ENCODE measurements at regions not wholly inside any gene's neighbourhood (a gene's known extent, or its start where the extent isn't known, plus 50 kb on each side); places are given as distances from the start of the nearest gene placed in this dataset.

- H3K4me1 Mint-ChIP-seq: no peaks in the 10 kb centered on the region
- DNase-seq: no peak
- no peak overlapping the region for H3K4me3 ChIP-seq (ENCODE audit: low read length)
- H3K9me3 ChIP-seq (ENCODE audit: low read length): no peaks in the 10 kb centered on the region
- H3K36me3 Mint-ChIP-seq: no peaks in the 10 kb centered on the region
- H3K27me3 Mint-ChIP-seq: peaks cover 0 to 3% of the 10 kb centered on the region in 2 donors
- H3K4me1 ChIP-seq (ENCODE audit: insufficient read depth, low read length): no peaks in the 10 kb centered on the region
- H3K27ac ChIP-seq (ENCODE audit: low read depth, low read length): no peak overlapping the region
- H3K4me3 Mint-ChIP-seq: no peak overlapping the region
- no peaks in the 10 kb centered on the region for H3K36me3 ChIP-seq (ENCODE audit: insufficient read depth, low read length)
- POLR2A ChIA-PET: no interaction called here
- CTCF ChIA-PET: no interaction called here
- H3K9me3 Mint-ChIP-seq: peaks cover 0 to 2% (median 0%) of the 10 kb centered on the region in 5 donors
- no peaks in the 10 kb centered on the region for H3K27me3 ChIP-seq (ENCODE audit: insufficient read depth, low read length, poor library complexity, severe bottlenecking)
- H3K27ac Mint-ChIP-seq: no peak overlapping the region
Measured at GRCh38 chr9:80185112-80185738, 613.5 kb downstream of the TLE4 start.

GRCh38 chr9:80177949-80178480 lies 606.2 kb downstream of the TLE4 start:
- H3K4me3 ChIP-seq (ENCODE audit: low read length): no peak overlapping the region
- Mint-ChIP-seq H3K27ac (no peak overlapping the region), H3K36me3 (no peaks in the 10 kb centered on the region), H3K9me3 (peaks cover 0 to 2% (median 0%) of the 10 kb centered on the region in 5 donors), H3K27me3 (peaks cover 0 to 7% of the 10 kb centered on the region in 2 donors), H3K4me1 (no peaks in the 10 kb centered on the region), H3K4me3 (no peak overlapping the region)
- no peak for DNase-seq
- no peaks in the 10 kb centered on the region for H3K9me3 ChIP-seq (ENCODE audit: low read length)
- ChIA-PET CTCF (no interaction called here), POLR2A (no interaction called here)
- H3K27ac ChIP-seq (ENCODE audit: low read depth, low read length): no peak overlapping the region
- no peaks in the 10 kb centered on the region for H3K27me3 ChIP-seq (ENCODE audit: insufficient read depth, low read length, poor library complexity, severe bottlenecking)
- H3K36me3 ChIP-seq (ENCODE audit: insufficient read depth, low read length): no peaks in the 10 kb centered on the region
- no peaks in the 10 kb centered on the region for H3K4me1 ChIP-seq (ENCODE audit: insufficient read depth, low read length)

GRCh38 chr9:80175286-80176150 lies 603.8 kb downstream of the TLE4 start:
- no peak overlapping the region for H3K27ac ChIP-seq (ENCODE audit: low read depth, low read length)
- DNase-seq: peak in 1 of 5 donors; percentile 1
- H3K27me3 ChIP-seq (ENCODE audit: insufficient read depth, low read length, poor library complexity, severe bottlenecking): no peaks in the 10 kb centered on the region
- CTCF ChIA-PET: interaction anchor here (1.5 kb wide), 1 partner anchor 772 kb away, joined by 4 read pairs; no protein-coding TSS in a partner anchor
- Mint-ChIP-seq H3K4me3 (no peak overlapping the region), H3K36me3 (no peaks in the 10 kb centered on the region), H3K4me1 (no peaks in the 10 kb centered on the region), H3K9me3 (peaks cover 0 to 3% (median 0%) of the 10 kb centered on the region in 5 donors), H3K27me3 (peaks cover 1 to 7% of the 10 kb centered on the region in 2 donors), H3K27ac (no peak overlapping the region)
- no peaks in the 10 kb centered on the region for H3K9me3 ChIP-seq (ENCODE audit: low read length)
- H3K4me3 ChIP-seq (ENCODE audit: low read length): no peak overlapping the region
- H3K36me3 ChIP-seq (ENCODE audit: insufficient read depth, low read length): no peaks in the 10 kb centered on the region
- no peaks in the 10 kb centered on the region for H3K4me1 ChIP-seq (ENCODE audit: insufficient read depth, low read length)
- POLR2A ChIA-PET: no interaction called here

- Mint-ChIP-seq H3K27me3 (peaks cover 0 to 7% of the 10 kb centered on the region in 2 donors), H3K9me3 (no peaks in the 10 kb centered on the region), H3K27ac (no peak overlapping the region), H3K4me1 (no peaks in the 10 kb centered on the region), H3K36me3 (no peaks in the 10 kb centered on the region), H3K4me3 (no peak overlapping the region)
- Histone ChIP-seq H3K27ac (ENCODE audit: low read depth, low read length) (no peak overlapping the region), H3K9me3 (ENCODE audit: low read length) (no peaks in the 10 kb centered on the region), H3K27me3 (ENCODE audit: insufficient read depth, low read length, poor library complexity, severe bottlenecking) (no peaks in the 10 kb centered on the region), H3K36me3 (ENCODE audit: insufficient read depth, low read length) (no peaks in the 10 kb centered on the region), H3K4me1 (ENCODE audit: insufficient read depth, low read length) (no peaks in the 10 kb centered on the region), H3K4me3 (ENCODE audit: low read length) (no peak overlapping the region)
- POLR2A ChIA-PET: no interaction called here
- CTCF ChIA-PET: no interaction called here
- DNase-seq: no peak
Measured at GRCh38 chr9:80163889-80164288, 592.1 kb downstream of the TLE4 start.

- H3K9me3 ChIP-seq (ENCODE audit: low read length): no peaks in the 10 kb centered on the region
- Mint-ChIP-seq H3K4me3 (no peak overlapping the region), H3K27me3 (peaks cover 3 to 7% of the 10 kb centered on the region in 2 donors), H3K4me1 (no peaks in the 10 kb centered on the region), H3K36me3 (no peaks in the 10 kb centered on the region), H3K27ac (no peak overlapping the region), H3K9me3 (no peaks in the 10 kb centered on the region)
- DNase-seq: no peak
- no peak overlapping the region for H3K27ac ChIP-seq (ENCODE audit: low read depth, low read length)
- H3K27me3 ChIP-seq (ENCODE audit: insufficient read depth, low read length, poor library complexity, severe bottlenecking): no peaks in the 10 kb centered on the region
- no peaks in the 10 kb centered on the region for H3K4me1 ChIP-seq (ENCODE audit: insufficient read depth, low read length)
- CTCF ChIA-PET: no interaction called here
- no peaks in the 10 kb centered on the region for H3K36me3 ChIP-seq (ENCODE audit: insufficient read depth, low read length)
- no peak overlapping the region for H3K4me3 ChIP-seq (ENCODE audit: low read length)
- POLR2A ChIA-PET: no interaction called here
Measured at GRCh38 chr9:80158554-80159170, 586.9 kb downstream of the TLE4 start.

- no peak overlapping the region for H3K27ac Mint-ChIP-seq
- Histone ChIP-seq H3K36me3 (ENCODE audit: insufficient read depth, low read length) (no peaks in the 10 kb centered on the region), H3K27ac (ENCODE audit: low read depth, low read length) (no peak overlapping the region), H3K4me1 (ENCODE audit: insufficient read depth, low read length) (no peaks in the 10 kb centered on the region), H3K9me3 (ENCODE audit: low read length) (no peaks in the 10 kb centered on the region), H3K27me3 (ENCODE audit: insufficient read depth, low read length, poor library complexity, severe bottlenecking) (no peaks in the 10 kb centered on the region), H3K4me3 (ENCODE audit: low read length) (no peak overlapping the region)
- CTCF ChIA-PET: no interaction called here
- DNase-seq: no peak
- no peaks in the 10 kb centered on the region for H3K36me3 Mint-ChIP-seq
- POLR2A ChIA-PET: no interaction called here
- H3K4me1 Mint-ChIP-seq: no peaks in the 10 kb centered on the region
- no peak overlapping the region for H3K4me3 Mint-ChIP-seq
- H3K9me3 Mint-ChIP-seq: no peaks in the 10 kb centered on the region
- H3K27me3 Mint-ChIP-seq: peaks cover 3 to 6% of the 10 kb centered on the region in 2 donors
Measured at GRCh38 chr9:80158131-80158530, 586.4 kb downstream of the TLE4 start.

- no peaks in the 10 kb centered on the region for H3K36me3 Mint-ChIP-seq
- Histone ChIP-seq H3K36me3 (ENCODE audit: insufficient read depth, low read length) (no peaks in the 10 kb centered on the region), H3K27ac (ENCODE audit: low read depth, low read length) (no peak overlapping the region), H3K4me3 (ENCODE audit: low read length) (no peak overlapping the region), H3K27me3 (ENCODE audit: insufficient read depth, low read length, poor library complexity, severe bottlenecking) (no peaks in the 10 kb centered on the region), H3K4me1 (ENCODE audit: insufficient read depth, low read length) (no peaks in the 10 kb centered on the region), H3K9me3 (ENCODE audit: low read length) (no peaks in the 10 kb centered on the region)
- ChIA-PET CTCF (no interaction called here), POLR2A (no interaction called here)
- no peak overlapping the region for H3K4me3 Mint-ChIP-seq
- no peaks in the 10 kb centered on the region for H3K4me1 Mint-ChIP-seq
- no peak for DNase-seq
- H3K27ac Mint-ChIP-seq: no peak overlapping the region
- H3K27me3 Mint-ChIP-seq: peaks cover 2 to 3% of the 10 kb centered on the region in 2 donors
- no peaks in the 10 kb centered on the region for H3K9me3 Mint-ChIP-seq
Measured at GRCh38 chr9:80157561-80157983, 585.8 kb downstream of the TLE4 start.
